Thyroid gland (tissue), 4 donors: ENCODE measurements at regions not wholly inside any gene's neighbourhood (a gene's known extent, or its start where the extent isn't known, plus 50 kb on each side); places are given as distances from the start of the nearest gene placed in this dataset.

Experiments
- DNase-seq, 2 donors: peaks; one replicate each; pipeline ENCODE4 v3.0.0-alpha.2; 2019
- H3K27ac ChIP-seq, 3 donors: fragments of 200-600 bp; sonication (generic); 1 replicate in 2 of 3; 2 replicates in 1 of 3; pipeline ENCODE4 v1.5.1; 2016 to 2019; ENCODE audit warnings: mild to moderate bottlenecking in 1 of 3, moderate library complexity in 1 of 3
- H3K27me3 ChIP-seq: fragments of 200-600 bp; sonication (generic); one replicate; pipeline ENCODE4 v1.5.1; 2019
- H3K36me3 ChIP-seq, 2 donors: fragments of 200-600 bp; sonication (generic); one replicate each; pipeline ENCODE4 v1.5.1; 2016 to 2019
- H3K4me1 ChIP-seq, 2 donors: fragments of 200-600 bp; sonication (generic); one replicate each; pipeline ENCODE4 v1.5.1; 2017 to 2019
- H3K4me3 ChIP-seq, 3 donors: fragments of 200-600 bp; sonication (generic); replicated peaks in 1 of 3; 1 replicate in 2 of 3; 2 replicates in 1 of 3; pipeline ENCODE4 v1.5.1; 2016; ENCODE audit warnings: mild to moderate bottlenecking in 1 of 3
- H3K9me3 ChIP-seq: fragments of 200-600 bp; sonication (generic); one replicate; pipeline ENCODE4 v1.5.1; 2017
- POLR2A ChIP-seq, 2 donors: fragments of 450-650 bp; IDR thresholded peaks; one replicate each; pipeline ENCODE4 v1.6.1; 2017; ENCODE audit warnings: antibody characterized with exemption in 2 of 2, mild to moderate bottlenecking in 2 of 2, moderate library complexity in 1 of 2
- WGBS, 2 donors: methylation state at CpG; one replicate each; pipeline ENCODE4 v1.1.5; 2017; 5-methylcytosine and 5-hydroxymethylcytosine counted together
- intact Hi-C: fragments of 100-400 bp; cut with DNase I; formaldehyde crosslinking; loops from one replicate; pipeline ENCODE4 v1.15.1; 2023
- TF ChIP-seq, protein P1 (sequence below), 6 experiments: fragments of 200-600 bp in 3 of 6; fragments of 450-650 bp in 3 of 6; sonication (generic) in 3 of 6; IDR thresholded peaks; one replicate each; pipeline ENCODE4 v1.5.1; 2016 to 2019; ENCODE audit warnings: antibody characterized with exemption in 6 of 6, mild to moderate bottlenecking in 2 of 6, inconsistent platforms in 1 of 6, moderate library complexity in 1 of 6

DNA sequence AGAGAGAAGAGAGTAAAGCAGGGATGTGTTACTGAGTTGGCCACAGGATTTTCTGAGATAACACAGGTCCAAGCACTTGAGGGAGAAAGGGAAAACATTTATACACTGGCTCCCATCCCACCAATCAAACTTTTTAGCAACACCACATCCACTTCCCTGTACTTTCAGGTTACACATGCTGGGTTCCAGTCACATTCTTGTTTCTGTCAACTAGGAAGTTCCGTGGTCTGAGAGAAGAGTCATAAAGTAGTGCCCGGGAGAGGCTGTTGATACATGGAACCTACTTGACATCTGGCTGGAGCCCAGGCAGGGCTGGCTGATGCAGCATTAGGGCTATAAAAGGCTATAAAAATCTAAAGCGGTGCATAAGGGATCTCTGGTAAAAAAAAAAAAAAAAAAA is 473.9 kb upstream of the COX7C start:
- TF ChIP-seq POLR2A (IDR thresholded peaks at IDR 0.05), result no peak
- TF ChIP-seq, protein P1, sequence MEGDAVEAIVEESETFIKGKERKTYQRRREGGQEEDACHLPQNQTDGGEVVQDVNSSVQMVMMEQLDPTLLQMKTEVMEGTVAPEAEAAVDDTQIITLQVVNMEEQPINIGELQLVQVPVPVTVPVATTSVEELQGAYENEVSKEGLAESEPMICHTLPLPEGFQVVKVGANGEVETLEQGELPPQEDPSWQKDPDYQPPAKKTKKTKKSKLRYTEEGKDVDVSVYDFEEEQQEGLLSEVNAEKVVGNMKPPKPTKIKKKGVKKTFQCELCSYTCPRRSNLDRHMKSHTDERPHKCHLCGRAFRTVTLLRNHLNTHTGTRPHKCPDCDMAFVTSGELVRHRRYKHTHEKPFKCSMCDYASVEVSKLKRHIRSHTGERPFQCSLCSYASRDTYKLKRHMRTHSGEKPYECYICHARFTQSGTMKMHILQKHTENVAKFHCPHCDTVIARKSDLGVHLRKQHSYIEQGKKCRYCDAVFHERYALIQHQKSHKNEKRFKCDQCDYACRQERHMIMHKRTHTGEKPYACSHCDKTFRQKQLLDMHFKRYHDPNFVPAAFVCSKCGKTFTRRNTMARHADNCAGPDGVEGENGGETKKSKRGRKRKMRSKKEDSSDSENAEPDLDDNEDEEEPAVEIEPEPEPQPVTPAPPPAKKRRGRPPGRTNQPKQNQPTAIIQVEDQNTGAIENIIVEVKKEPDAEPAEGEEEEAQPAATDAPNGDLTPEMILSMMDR (IDR thresholded peaks at IDR 0.05), result no peak
- intact Hi-C loops, result no loop called here
- DNase-seq, result peak; percentile 44 to 58
- H3K9me3 ChIP-seq, result no peaks in the 10 kb centered on the region
- no peaks in the 10 kb centered on the region for H3K27me3 ChIP-seq
- no peak overlapping the region for H3K4me3 ChIP-seq
- peak overlapping the region in 1 of 3 donors; percentile 13 for H3K27ac ChIP-seq
- H3K4me1 ChIP-seq, result no peaks in the 10 kb centered on the region
- no peaks in the 10 kb centered on the region for H3K36me3 ChIP-seq
- 18 to 33% methylated on average over 3 of the region's 3 CpGs for WGBS, 2 donors

DNA sequence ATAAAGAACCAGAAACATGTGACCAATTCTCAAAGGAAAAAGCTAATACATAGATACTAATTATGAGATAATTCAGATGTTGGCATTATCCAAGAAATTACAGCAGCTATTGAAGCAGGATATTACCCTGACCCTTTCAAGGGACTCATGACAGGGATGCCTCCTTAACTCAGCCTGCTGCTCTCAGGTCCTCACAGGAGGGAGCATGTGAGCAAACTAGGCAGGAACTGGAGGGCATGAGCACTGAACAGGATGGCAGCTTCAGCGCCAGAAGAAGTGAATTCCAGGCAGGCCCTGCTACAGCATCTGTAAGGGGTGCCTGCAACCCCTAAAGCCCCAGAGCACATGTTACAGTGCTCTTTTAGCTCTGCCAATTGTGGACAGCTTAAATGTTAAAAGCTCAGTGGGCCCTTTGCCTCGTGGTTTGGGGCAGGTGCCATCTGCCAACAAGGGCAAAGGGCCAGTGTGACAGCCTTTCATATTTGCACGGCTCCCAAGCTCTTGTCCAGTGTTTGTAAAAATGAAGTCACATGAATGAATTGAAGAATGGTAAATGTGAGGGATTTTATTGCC is 464.7 kb upstream of the COX7C start:
- WGBS, 2 donors, result 77 to 83% methylated on average over 3 of the region's 3 CpGs
- intact Hi-C loops, result no loop called here
- no peak overlapping the region for H3K4me3 ChIP-seq

DNA sequence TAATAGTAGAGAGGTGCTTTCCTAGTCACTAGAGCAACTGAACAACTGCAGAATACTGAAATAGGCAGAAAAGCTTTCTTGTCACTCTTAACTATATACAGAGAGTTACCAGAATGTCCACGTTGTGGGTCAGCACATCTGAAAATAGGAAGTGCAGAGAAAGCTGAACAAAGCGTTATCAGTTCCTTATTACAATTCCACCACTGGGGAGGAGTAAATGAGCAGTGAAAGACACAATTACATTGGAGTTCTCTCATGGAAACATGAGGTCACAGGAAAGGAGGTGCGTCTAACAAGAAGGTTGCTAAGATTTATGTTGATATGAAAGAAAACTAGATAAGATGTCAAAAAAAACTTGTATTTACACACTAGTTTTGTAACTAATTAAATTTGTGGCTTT is 461.9 kb upstream of the COX7C start:
- no peak overlapping the region for H3K4me3 ChIP-seq
- H3K4me1 ChIP-seq, result no peaks in the 10 kb centered on the region
- H3K9me3 ChIP-seq, result no peaks in the 10 kb centered on the region
- H3K36me3 ChIP-seq, result no peaks in the 10 kb centered on the region
- TF ChIP-seq, protein P1 (IDR thresholded peaks at IDR 0.05), result no peak
- TF ChIP-seq POLR2A (IDR thresholded peaks at IDR 0.05), result no peak
- WGBS, 2 donors, result 50 to 56% methylated on average over 3 of the region's 3 CpGs
- no peak for DNase-seq
- H3K27me3 ChIP-seq, result no peaks in the 10 kb centered on the region
- H3K27ac ChIP-seq, result no peak overlapping the region
- intact Hi-C loops, result no loop called here

More for the DNA sequence above, 464.7 kb upstream of the COX7C start:
- Histone ChIP-seq H3K36me3 (no peaks in the 10 kb centered on the region), H3K9me3 (no peaks in the 10 kb centered on the region), H3K4me1 (no peaks in the 10 kb centered on the region), H3K27me3 (no peaks in the 10 kb centered on the region), H3K27ac (no peak overlapping the region)
- no peak for DNase-seq
- TF ChIP-seq, protein P1 (IDR thresholded peaks at IDR 0.05), result no peak
- TF ChIP-seq POLR2A (IDR thresholded peaks at IDR 0.05), result no peak

DNA sequence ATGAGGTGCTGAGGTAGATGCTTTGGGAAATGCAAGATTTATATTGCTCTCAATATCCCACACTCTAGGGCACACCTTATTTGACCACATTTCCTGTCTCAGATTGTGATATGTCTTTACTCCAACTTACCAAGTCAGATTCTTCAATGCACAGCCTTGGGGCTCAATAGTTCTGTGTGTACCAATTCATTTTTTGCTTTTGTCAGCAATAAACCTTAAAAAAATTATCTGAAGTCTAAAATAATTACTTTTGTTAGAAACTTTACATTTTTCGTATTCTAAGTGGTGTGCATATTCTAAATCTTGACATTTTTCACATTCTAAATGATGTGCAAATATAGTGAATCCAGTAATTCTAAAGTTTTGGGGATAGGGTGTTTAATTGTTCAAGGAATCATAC is 447.5 kb upstream of the COX7C start:
- Histone ChIP-seq H3K27ac (no peak overlapping the region), H3K27me3 (no peaks in the 10 kb centered on the region), H3K9me3 (no peaks in the 10 kb centered on the region), H3K4me1 (no peaks in the 10 kb centered on the region), H3K36me3 (no peaks in the 10 kb centered on the region), H3K4me3 (no peak overlapping the region)
- TF ChIP-seq, protein P1 (IDR thresholded peaks at IDR 0.05), result no peak
- TF ChIP-seq POLR2A (IDR thresholded peaks at IDR 0.05), result no peak
- no peak for DNase-seq
- intact Hi-C loops, result no loop called here
- 78 to 89% methylated on average over 1 of the region's 1 CpG for WGBS, 2 donors

DNA sequence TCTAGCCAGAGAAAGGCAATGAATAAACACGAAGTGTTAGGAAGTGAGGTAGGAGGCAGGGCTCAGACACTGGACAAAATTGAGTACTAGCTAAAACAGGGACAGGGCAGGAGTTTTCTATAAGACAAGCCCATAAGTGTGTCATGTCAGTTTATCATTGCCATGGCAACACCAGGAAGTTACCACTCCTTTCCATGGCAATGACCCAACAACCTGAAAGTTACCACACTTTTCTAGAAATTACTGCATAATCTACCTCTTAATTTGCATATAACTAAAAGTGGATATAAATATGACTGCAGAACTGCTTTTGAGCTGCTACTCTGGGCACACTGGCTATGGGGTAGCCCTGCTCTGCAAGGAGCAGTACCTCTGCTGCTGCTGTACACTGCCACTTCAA is 442.5 kb upstream of the COX7C start:
- no peaks in the 10 kb centered on the region for H3K4me1 ChIP-seq
- 38 to 45% methylated on average over 1 of the region's 1 CpG for WGBS, 2 donors
- no peaks in the 10 kb centered on the region for H3K27me3 ChIP-seq
- H3K9me3 ChIP-seq, result no peaks in the 10 kb centered on the region
- H3K4me3 ChIP-seq, result no peak overlapping the region
- intact Hi-C loops, result no loop called here
- TF ChIP-seq, protein P1 (IDR thresholded peaks at IDR 0.05), result no peak
- no peak for TF ChIP-seq POLR2A (IDR thresholded peaks at IDR 0.05)
- DNase-seq, result no peak
- H3K27ac ChIP-seq, result no peak overlapping the region
- no peaks in the 10 kb centered on the region for H3K36me3 ChIP-seq
